Kasumi-1 (cell line): ENCODE measurements at regions not wholly inside any gene's neighbourhood (a gene's known extent, or its start where the extent isn't known, plus 50 kb on each side); places are given as distances from the start of the nearest gene placed in this dataset.
"Not testable (repeated sequence)": the region's sequence is repeated elsewhere in the genome, so short reads cannot be mapped to it uniquely, and the experiment has no call there.

Source experiments
- DNase-seq, 2 experiments: peaks; one replicate each; lab custom pipeline; 2025; lab: John Stamatoyannopoulos, UW

- DNase-seq: no peak
These were observed 686.2 kb upstream of the BOD1L1 start for GRCh38 chr4:14313757-14314156.

- DNase-seq: no peak
These were observed 687.2 kb upstream of the CPEB2 start for GRCh38 chr4:14315129-14315528.

GRCh38 chr4:14317351-14317750, 684.9 kb upstream of the CPEB2 start:
- DNase-seq: no peak

- DNase-seq: no peak
These were observed 683.6 kb upstream of the CPEB2 start for GRCh38 chr4:14318671-14319070.

- no peak for DNase-seq
These were observed 680.6 kb upstream of the CPEB2 start for GRCh38 chr4:14321723-14322122.

- DNase-seq: no peak
These were observed 679.1 kb upstream of the CPEB2 start for GRCh38 chr4:14323191-14323590.

- no peak for DNase-seq
These were observed 673.1 kb upstream of the CPEB2 start for GRCh38 chr4:14329228-14329627.

- DNase-seq: no peak
These were observed 668.7 kb upstream of the CPEB2 start for GRCh38 chr4:14333616-14334015.

GRCh38 chr4:14334166-14334565, 668.1 kb upstream of the CPEB2 start:
- DNase-seq: no peak

GRCh38 chr4:14335872-14336271, 666.4 kb upstream of the CPEB2 start:
- DNase-seq: no peak

- no peak for DNase-seq
These were observed 665.6 kb upstream of the CPEB2 start for GRCh38 chr4:14336656-14337055.

- DNase-seq: no peak
These were observed 664.2 kb upstream of the CPEB2 start for GRCh38 chr4:14337892-14338584.

- no peak for DNase-seq
These were observed 663.6 kb upstream of the CPEB2 start for GRCh38 chr4:14338585-14339265.

- no peak for DNase-seq
These were observed 662.6 kb upstream of the CPEB2 start for GRCh38 chr4:14339715-14340114.

GRCh38 chr4:14340321-14340720, 662.0 kb upstream of the CPEB2 start:
- no peak for DNase-seq

GRCh38 chr4:14343961-14344360, 658.3 kb upstream of the CPEB2 start:
- DNase-seq: no peak

GRCh38 chr4:14345356-14345775, 656.9 kb upstream of the CPEB2 start:
- peak; percentile 37 to 41 for DNase-seq

- no peak for DNase-seq
These were observed 654.8 kb upstream of the CPEB2 start for GRCh38 chr4:14347526-14347925.

GRCh38 chr4:14348506-14348905, 653.8 kb upstream of the CPEB2 start:
- no peak for DNase-seq

- DNase-seq: not testable (repeated sequence)
These were observed 643.6 kb upstream of the CPEB2 start for GRCh38 chr4:14358544-14359160.

GRCh38 chr4:14359991-14360390, 642.3 kb upstream of the CPEB2 start:
- no peak for DNase-seq

GRCh38 chr4:14361084-14361483, 641.2 kb upstream of the CPEB2 start:
- DNase-seq: no peak

GRCh38 chr4:14362385-14362784, 639.9 kb upstream of the CPEB2 start:
- DNase-seq: no peak
